ENCODE measurements at regions not wholly inside any gene's neighbourhood (a gene's known extent, or its start where the extent isn't known, plus 50 kb on each side); places are given as distances from the start of the nearest gene placed in this dataset.

DNA sequence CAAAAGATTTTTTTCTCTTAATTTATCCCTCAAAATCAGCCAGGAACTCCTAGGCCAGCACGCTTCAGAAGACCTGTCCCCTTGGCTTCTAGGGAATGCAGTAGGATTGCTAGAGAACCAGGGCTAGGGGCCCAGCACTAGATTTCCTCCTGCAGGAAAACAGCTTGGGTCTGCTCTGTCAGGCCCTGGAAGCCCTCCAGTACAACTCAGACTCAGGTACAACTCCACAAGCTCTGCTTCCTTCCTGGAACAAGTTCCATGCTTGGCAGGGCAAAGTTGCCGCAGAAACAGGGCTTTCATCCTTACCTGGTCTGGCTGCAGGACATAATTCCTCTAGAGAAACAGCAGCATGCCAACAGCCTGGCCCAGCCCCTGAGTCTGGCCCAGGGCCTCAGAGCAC lies 96.1 kb upstream of the CTNNB1 start:
- no peak for DNase-seq
- no peak overlapping the region for H3K23ac ChIP-seq (ENCODE audit: insufficient read length, low read depth, low read length)
- H2BK15ac ChIP-seq (ENCODE audit: low read depth, low read length): no peak overlapping the region
- H3K4ac ChIP-seq (ENCODE audit: low read depth, low read length): no peak overlapping the region
- no CpG with 5 or more reads among the region's 2 CpGs for WGBS (ENCODE audit: extremely low coverage, insufficient read length, low lambda C conversion rate)
- no peak overlapping the region for H3T11ph ChIP-seq (ENCODE audit: low read length)
- H4K20me1 ChIP-seq (ENCODE audit: control insufficient read depth, insufficient read depth, insufficient read length): no peaks in the 10 kb centered on the region
- no peak overlapping the region for H3K27ac ChIP-seq (ENCODE audit: insufficient read length, low read depth, low read length)
- peaks cover 5 to 7% of the 10 kb centered on the region in 2 experiments; a peak in 2 of 4 replicates for H3K4me1 Mint-ChIP-seq
- no peak overlapping the region for H3K4me2 ChIP-seq (ENCODE audit: insufficient read depth, insufficient read length, low read length)
- H2BK120ac ChIP-seq (ENCODE audit: low read depth, low read length, poor library complexity, severe bottlenecking): no peak overlapping the region
- no peaks in the 10 kb centered on the region for H3K36me3 Mint-ChIP-seq (ENCODE audit: insufficient read depth in 1 of 3, low read depth in 3 of 3)
- no peak overlapping the region for H3K14ac ChIP-seq (ENCODE audit: insufficient read depth, low read length)
- H3K9ac ChIP-seq (ENCODE audit: extremely low read depth, insufficient read length, low read length): no peak overlapping the region
- no peak overlapping the region for H4K5ac ChIP-seq (ENCODE audit: insufficient read length, low read depth, low read length)
- no peak overlapping the region for H3K18ac ChIP-seq (ENCODE audit: insufficient read length, low read depth, low read length)
- peaks cover 3% of the 10 kb centered on the region; the same call in 1 of the 2 replicates for H3K4me1 ChIP-seq (ENCODE audit: insufficient read depth, low read length)
- no peak overlapping the region for H4K8ac ChIP-seq (replicated peaks; ENCODE audit: insufficient read length, low read depth, low read length)
- H2BK20ac ChIP-seq (ENCODE audit: low read depth, low read length, poor library complexity, severe bottlenecking): no peak overlapping the region
- H4K91ac ChIP-seq (ENCODE audit: insufficient read length, low read depth, low read length): no peak overlapping the region
- H2BK5ac ChIP-seq (ENCODE audit: insufficient read length, low read length): no peak overlapping the region
- H3K27me3 ChIP-seq (ENCODE audit: insufficient read depth, low read length): no peaks in the 10 kb centered on the region; the same call in 1 of the 2 replicates
- H3K56ac ChIP-seq (ENCODE audit: insufficient read length, low read depth, low read length): no peak overlapping the region
- H3K79me2 ChIP-seq (ENCODE audit: insufficient read depth, low read length): no peaks in the 10 kb centered on the region
- H3K23me2 ChIP-seq (ENCODE audit: insufficient read length, low read depth, low read length, poor library complexity, severe bottlenecking): no peaks in the 10 kb centered on the region
- no peaks in the 10 kb centered on the region for H3K79me1 ChIP-seq (ENCODE audit: insufficient read depth, low read depth, low read length, poor library complexity, severe bottlenecking)
- TF ChIP-seq, protein P1, sequence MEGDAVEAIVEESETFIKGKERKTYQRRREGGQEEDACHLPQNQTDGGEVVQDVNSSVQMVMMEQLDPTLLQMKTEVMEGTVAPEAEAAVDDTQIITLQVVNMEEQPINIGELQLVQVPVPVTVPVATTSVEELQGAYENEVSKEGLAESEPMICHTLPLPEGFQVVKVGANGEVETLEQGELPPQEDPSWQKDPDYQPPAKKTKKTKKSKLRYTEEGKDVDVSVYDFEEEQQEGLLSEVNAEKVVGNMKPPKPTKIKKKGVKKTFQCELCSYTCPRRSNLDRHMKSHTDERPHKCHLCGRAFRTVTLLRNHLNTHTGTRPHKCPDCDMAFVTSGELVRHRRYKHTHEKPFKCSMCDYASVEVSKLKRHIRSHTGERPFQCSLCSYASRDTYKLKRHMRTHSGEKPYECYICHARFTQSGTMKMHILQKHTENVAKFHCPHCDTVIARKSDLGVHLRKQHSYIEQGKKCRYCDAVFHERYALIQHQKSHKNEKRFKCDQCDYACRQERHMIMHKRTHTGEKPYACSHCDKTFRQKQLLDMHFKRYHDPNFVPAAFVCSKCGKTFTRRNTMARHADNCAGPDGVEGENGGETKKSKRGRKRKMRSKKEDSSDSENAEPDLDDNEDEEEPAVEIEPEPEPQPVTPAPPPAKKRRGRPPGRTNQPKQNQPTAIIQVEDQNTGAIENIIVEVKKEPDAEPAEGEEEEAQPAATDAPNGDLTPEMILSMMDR (conservative IDR thresholded peaks at IDR 0.05): no peak
- H3K9me3 ChIP-seq (ENCODE audit: control insufficient read depth, low read depth, low read length): no peaks in the 10 kb centered on the region
- no peak overlapping the region for H3K27ac Mint-ChIP-seq
- no peak overlapping the region for H3K4me3 Mint-ChIP-seq
- H3K9me3 Mint-ChIP-seq: no peaks in the 10 kb centered on the region
- H3K27me3 Mint-ChIP-seq (ENCODE audit: low read depth): peaks cover 3% of the 10 kb centered on the region; the same call in 1 of the 2 replicates
- no peak overlapping the region for H2BK12ac ChIP-seq (ENCODE audit: insufficient read length, low read depth, low read length)
- no peak overlapping the region for H2AK5ac ChIP-seq (ENCODE audit: insufficient read length, low read length)
- no peak overlapping the region for H2AFZ ChIP-seq (ENCODE audit: low read length)

All from H9 (cell line).